B cell (primary cell): ENCODE measurements at regions not wholly inside any gene's neighbourhood (a gene's known extent, or its start where the extent isn't known, plus 50 kb on each side); places are given as distances from the start of the nearest gene placed in this dataset.

ENCODE experiments used
- ATAC-seq: fragments of 200-7000 bp; cut with Tn5 transposase; one replicate; pipeline ENCODE4 v1.10.0; 2021; ENCODE audit warnings: low read depth, mild to moderate bottlenecking, moderate number of reproducible peaks, moderate library complexity
- CTCF ChIA-PET: fragments of 350-600 bp; sonication (Branson Sonifier 250); formaldehyde crosslinking; loops from one replicate; lab custom pipeline; 2021; ENCODE audit warnings: antibody characterized with exemption, inconsistent platforms; lab: Charles Lee
- POLR2A ChIA-PET: fragments of 350-600 bp; sonication (Branson Sonifier 250); formaldehyde crosslinking; loops from one replicate; lab custom pipeline; 2021; ENCODE audit warnings: antibody characterized with exemption; lab: Charles Lee
- DNase-seq: peaks from one replicate; pipeline ENCODE4 v3.0.0; 2013
- H2AFZ ChIP-seq: 2 replicates; pipeline ENCODE4 v1.6.1; 2012; ENCODE audit warnings: mild to moderate bottlenecking, low read depth, low read length; ENCODE audit not compliant: insufficient read depth, poor library complexity, severe bottlenecking
- H3K27ac ChIP-seq, 2 donors: 1 replicate in 1 of 2; 2 replicates in 1 of 2; pipeline ENCODE4 v1.5.1; 2012 to 2013; ENCODE audit warnings: low read length in 2 of 2, mild to moderate bottlenecking in 2 of 2, moderate library complexity in 1 of 2
- H3K27me3 ChIP-seq, 4 experiments: fragments of 200-600 bp in 1 of 4; sonication (generic) in 1 of 4; replicated peaks in 1 of 4; 1 replicate in 2 of 4; 2 replicates in 2 of 4; pipeline versions ENCODE4 v1.6.1 to v1.7.0; 2013 to 2016; ENCODE audit warnings: low read length in 3 of 4, mild to moderate bottlenecking in 2 of 4, mixed read lengths in 1 of 4, moderate library complexity in 1 of 4; ENCODE audit not compliant: insufficient read depth in 4 of 4, control insufficient read depth in 3 of 4; ENCODE audit errors: control extremely low read depth in 1 of 4
- H3K36me3 ChIP-seq, 2 experiments: replicated peaks in 1 of 2; 1 replicate in 1 of 2; 2 replicates in 1 of 2; pipeline versions ENCODE4 v1.6.1 to v1.7.1; 2013; ENCODE audit warnings: low read length in 1 of 2; ENCODE audit not compliant: insufficient read depth in 2 of 2, control insufficient read depth in 1 of 2; ENCODE audit errors: control extremely low read depth in 1 of 2, extremely low read depth in 1 of 2
- H3K4me1 ChIP-seq, 2 donors: fragments of 200-600 bp in 1 of 2; sonication (generic) in 1 of 2; 1 replicate in 1 of 2; 2 replicates in 1 of 2; pipeline versions ENCODE4 v1.5.1 to v1.6.1; 2013 to 2017; ENCODE audit warnings: low read length in 2 of 2; ENCODE audit not compliant: control insufficient read depth in 2 of 2, insufficient read depth in 2 of 2
- H3K4me2 ChIP-seq: replicated peaks from 2 replicates; pipeline ENCODE3; 2012; ENCODE audit warnings: mild to moderate bottlenecking, low read depth, low read length; ENCODE audit not compliant: poor library complexity, severe bottlenecking
- H3K4me3 ChIP-seq, 5 experiments: fragments of 200-600 bp in 1 of 5; sonication (generic) in 1 of 5; 1 replicate in 3 of 5; 2 replicates in 2 of 5; pipeline versions ENCODE4 v1.5.1 to v1.7.0; 2011 to 2016; ENCODE audit warnings: low read length in 4 of 5, mild to moderate bottlenecking in 4 of 5, low read depth in 2 of 5, control low read depth in 1 of 5, moderate library complexity in 1 of 5; ENCODE audit not compliant: insufficient read depth in 1 of 5; ENCODE audit errors: control extremely low read depth in 1 of 5, extremely low read depth in 1 of 5
- H3K79me2 ChIP-seq: fragments of 200-600 bp; sonication (generic); one replicate; pipeline ENCODE4 v1.6.0; 2016; ENCODE audit warnings: low read length; ENCODE audit not compliant: control insufficient read depth, insufficient read depth
- H3K9ac ChIP-seq: fragments of 200-600 bp; sonication (generic); 2 replicates; pipeline ENCODE4 v1.6.1; 2017; ENCODE audit warnings: mild to moderate bottlenecking, low read length, moderate library complexity
- H3K9me3 ChIP-seq, 3 donors: one replicate each; pipeline versions ENCODE4 v1.6.1 to v1.7.1; 2013; ENCODE audit warnings: low read length in 2 of 3; ENCODE audit not compliant: control insufficient read depth in 2 of 3, insufficient read depth in 1 of 3; ENCODE audit errors: control extremely low read depth in 1 of 3
- H4K20me1 ChIP-seq: 2 replicates; pipeline ENCODE4 v1.6.0; 2012; ENCODE audit warnings: mild to moderate bottlenecking, low read length; ENCODE audit not compliant: insufficient read depth, control insufficient read depth, poor library complexity, severe bottlenecking
- H3K27ac Mint-ChIP-seq: one replicate; pipeline ENCODE4 v1.8.0; 2021; ENCODE audit warnings: mixed read lengths
- H3K27me3 Mint-ChIP-seq: one replicate; pipeline ENCODE4 v1.8.0; 2021; ENCODE audit warnings: mixed read lengths
- H3K4me1 Mint-ChIP-seq: one replicate; pipeline ENCODE4 v1.8.0; 2021; ENCODE audit warnings: mixed read lengths
- H3K4me3 Mint-ChIP-seq: one replicate; pipeline ENCODE4 v1.8.0; 2021; ENCODE audit warnings: mixed read lengths
- H3K9me3 Mint-ChIP-seq: one replicate; pipeline ENCODE4 v1.8.0; 2022; ENCODE audit warnings: mixed read lengths; ENCODE audit not compliant: insufficient read depth
- EZH2 ChIP-seq: IDR thresholded peaks from 2 replicates; pipeline ENCODE4 v1.6.1; 2012; ENCODE audit warnings: borderline replicate concordance, low read depth, mild to moderate bottlenecking, moderate library complexity, low read length; ENCODE audit not compliant: insufficient read depth, poor library complexity, severe bottlenecking
- WGBS: methylation state at CpG from one replicate; pipeline ENCODE4 v1.1.5; 2013; ENCODE audit warnings: missing lambda C conversion rate; ENCODE audit not compliant: insufficient coverage; 5-methylcytosine and 5-hydroxymethylcytosine counted together
- intact Hi-C: fragments of 100-400 bp; cut with micrococcal nuclease; formaldehyde crosslinking; loops from one replicate; pipeline ENCODE4 v1.10.0; 2022
- TF ChIP-seq, protein P1 (sequence below): fragments of 200-600 bp; IDR thresholded peaks from one replicate; pipeline ENCODE4 v1.8.0; 2022; ENCODE audit warnings: antibody characterized with exemption, mild to moderate bottlenecking

- WGBS, result 85% methylated on average over 1 of the region's 1 CpG
- H3K27me3 ChIP-seq, result no peaks in the 10 kb centered on the region
- no peaks in the 10 kb centered on the region for H3K36me3 ChIP-seq
- no peak overlapping the region for H3K4me3 ChIP-seq
- no peak overlapping the region for H3K9ac ChIP-seq
- H3K27me3 Mint-ChIP-seq, result peaks cover 4% of the 10 kb centered on the region
- intact Hi-C loops, result no loop called here
- H3K4me1 ChIP-seq, result no peaks in the 10 kb centered on the region
- H3K27ac ChIP-seq, result no peak overlapping the region
- no peak overlapping the region for H3K27ac Mint-ChIP-seq
- no peak overlapping the region for H3K4me3 Mint-ChIP-seq
- H2AFZ ChIP-seq, result no peak overlapping the region
- ChIA-PET CTCF (no interaction called here), POLR2A (no interaction called here)
- DNase-seq, result no peak
- TF ChIP-seq EZH2, result no peak
- TF ChIP-seq, protein P1, sequence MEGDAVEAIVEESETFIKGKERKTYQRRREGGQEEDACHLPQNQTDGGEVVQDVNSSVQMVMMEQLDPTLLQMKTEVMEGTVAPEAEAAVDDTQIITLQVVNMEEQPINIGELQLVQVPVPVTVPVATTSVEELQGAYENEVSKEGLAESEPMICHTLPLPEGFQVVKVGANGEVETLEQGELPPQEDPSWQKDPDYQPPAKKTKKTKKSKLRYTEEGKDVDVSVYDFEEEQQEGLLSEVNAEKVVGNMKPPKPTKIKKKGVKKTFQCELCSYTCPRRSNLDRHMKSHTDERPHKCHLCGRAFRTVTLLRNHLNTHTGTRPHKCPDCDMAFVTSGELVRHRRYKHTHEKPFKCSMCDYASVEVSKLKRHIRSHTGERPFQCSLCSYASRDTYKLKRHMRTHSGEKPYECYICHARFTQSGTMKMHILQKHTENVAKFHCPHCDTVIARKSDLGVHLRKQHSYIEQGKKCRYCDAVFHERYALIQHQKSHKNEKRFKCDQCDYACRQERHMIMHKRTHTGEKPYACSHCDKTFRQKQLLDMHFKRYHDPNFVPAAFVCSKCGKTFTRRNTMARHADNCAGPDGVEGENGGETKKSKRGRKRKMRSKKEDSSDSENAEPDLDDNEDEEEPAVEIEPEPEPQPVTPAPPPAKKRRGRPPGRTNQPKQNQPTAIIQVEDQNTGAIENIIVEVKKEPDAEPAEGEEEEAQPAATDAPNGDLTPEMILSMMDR, result no peak
- H3K4me1 Mint-ChIP-seq, result no peaks in the 10 kb centered on the region
- H3K79me2 ChIP-seq, result no peaks in the 10 kb centered on the region
- H3K4me2 ChIP-seq, result no peak overlapping the region
- H3K9me3 ChIP-seq, result peaks cover 2 to 7% (median 5%) of the 10 kb centered on the region in 3 donors
- no peaks in the 10 kb centered on the region for H3K9me3 Mint-ChIP-seq
- no peaks in the 10 kb centered on the region for H4K20me1 ChIP-seq
- no peak for ATAC-seq
Observed at GRCh38 chr7:32335107-32335506, 155.1 kb downstream of the LSM5 start.

DNA sequence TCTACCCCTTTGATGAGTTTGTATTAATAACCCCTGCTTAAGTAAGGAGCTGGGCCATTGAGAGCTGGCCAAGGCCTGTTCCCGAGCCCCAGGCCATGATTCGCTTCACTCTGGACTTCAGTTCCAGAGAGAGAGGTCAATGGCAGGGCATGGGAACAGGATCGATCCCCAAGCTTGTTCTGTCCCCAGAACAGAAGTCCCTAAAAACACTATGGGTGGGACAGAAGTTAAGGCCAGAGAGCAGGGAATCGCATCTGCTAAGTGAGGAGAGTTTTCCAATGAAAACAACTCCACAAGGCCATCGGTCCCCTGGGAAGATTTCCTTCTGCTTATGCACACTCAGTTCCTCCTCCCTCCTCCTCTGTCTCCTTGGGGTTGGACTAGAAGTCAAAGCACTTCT is 159.6 kb downstream of the LSM5 start:
- Histone ChIP-seq H3K4me2 (no peak overlapping the region), H3K27me3 (no peaks in the 10 kb centered on the region), H3K79me2 (no peaks in the 10 kb centered on the region), H2AFZ (no peak overlapping the region), H3K36me3 (no peaks in the 10 kb centered on the region), H4K20me1 (no peaks in the 10 kb centered on the region), H3K4me3 (no peak overlapping the region), H3K9ac (no peak overlapping the region), H3K4me1 (no peaks in the 10 kb centered on the region), H3K9me3 (peaks cover 2 to 9% (median 7%) of the 10 kb centered on the region in 3 donors), H3K27ac (no peak overlapping the region)
- WGBS, result 92% methylated on average over 2 of the region's 5 CpGs
- TF ChIP-seq, protein P1, result no peak
- no peak for TF ChIP-seq EZH2
- ATAC-seq (no peak), DNase-seq (no peak)
- H3K4me1 Mint-ChIP-seq, result no peaks in the 10 kb centered on the region
- ChIA-PET CTCF (no interaction called here), POLR2A (no interaction called here)
- no peaks in the 10 kb centered on the region for H3K9me3 Mint-ChIP-seq
- no peak overlapping the region for H3K27ac Mint-ChIP-seq
- H3K27me3 Mint-ChIP-seq, result peaks cover 6% of the 10 kb centered on the region
- intact Hi-C loops, result no loop called here
- H3K4me3 Mint-ChIP-seq, result no peak overlapping the region
